ENCODE measurements at regions not wholly inside any gene's neighbourhood (a gene's known extent, or its start where the extent isn't known, plus 50 kb on each side); places are given as distances from the start of the nearest gene placed in this dataset.

DNA sequence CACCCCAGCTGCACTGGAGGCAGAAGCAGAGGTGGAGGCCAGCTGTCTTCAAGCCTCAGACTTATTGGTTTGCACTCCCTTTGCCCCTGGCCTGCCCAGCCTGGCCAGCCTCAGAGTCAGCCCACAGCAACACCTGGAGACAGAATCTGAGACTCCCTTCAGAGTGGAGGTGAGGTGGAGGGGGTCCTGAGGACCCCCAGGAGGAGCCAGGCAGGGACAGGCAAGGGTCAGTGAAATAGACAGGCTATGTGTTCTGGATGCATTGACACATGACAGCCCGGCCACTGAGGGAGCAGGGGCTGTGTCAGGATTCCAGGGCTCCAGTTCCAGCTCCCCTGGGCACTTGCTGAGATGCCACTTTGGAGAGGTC lies 309.7 kb downstream of the MYCN start:
- TF ChIP-seq, protein P1, sequence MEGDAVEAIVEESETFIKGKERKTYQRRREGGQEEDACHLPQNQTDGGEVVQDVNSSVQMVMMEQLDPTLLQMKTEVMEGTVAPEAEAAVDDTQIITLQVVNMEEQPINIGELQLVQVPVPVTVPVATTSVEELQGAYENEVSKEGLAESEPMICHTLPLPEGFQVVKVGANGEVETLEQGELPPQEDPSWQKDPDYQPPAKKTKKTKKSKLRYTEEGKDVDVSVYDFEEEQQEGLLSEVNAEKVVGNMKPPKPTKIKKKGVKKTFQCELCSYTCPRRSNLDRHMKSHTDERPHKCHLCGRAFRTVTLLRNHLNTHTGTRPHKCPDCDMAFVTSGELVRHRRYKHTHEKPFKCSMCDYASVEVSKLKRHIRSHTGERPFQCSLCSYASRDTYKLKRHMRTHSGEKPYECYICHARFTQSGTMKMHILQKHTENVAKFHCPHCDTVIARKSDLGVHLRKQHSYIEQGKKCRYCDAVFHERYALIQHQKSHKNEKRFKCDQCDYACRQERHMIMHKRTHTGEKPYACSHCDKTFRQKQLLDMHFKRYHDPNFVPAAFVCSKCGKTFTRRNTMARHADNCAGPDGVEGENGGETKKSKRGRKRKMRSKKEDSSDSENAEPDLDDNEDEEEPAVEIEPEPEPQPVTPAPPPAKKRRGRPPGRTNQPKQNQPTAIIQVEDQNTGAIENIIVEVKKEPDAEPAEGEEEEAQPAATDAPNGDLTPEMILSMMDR (IDR thresholded peaks at IDR 0.05) = no peak
- no peak for TF ChIP-seq POLR2A (IDR thresholded peaks at IDR 0.05)
